H1 (cell line): ENCODE measurements at regions not wholly inside any gene's neighbourhood (a gene's known extent, or its start where the extent isn't known, plus 50 kb on each side); places are given as distances from the start of the nearest gene placed in this dataset.

Experiments used
- CTCF ChIA-PET: fragments of 300-600 bp; sonication (Branson Sonifier 250); formaldehyde crosslinking; loops from one replicate; lab custom pipeline; 2021; ENCODE audit not compliant: partially characterized antibody; lab: Charles Lee
- POLR2A ChIA-PET: fragments of 300-600 bp; sonication (Branson Sonifier 250); formaldehyde crosslinking; loops from one replicate; lab custom pipeline; 2021; ENCODE audit warnings: inconsistent platforms; ENCODE audit not compliant: partially characterized antibody; lab: Charles Lee
- DNase-seq, 2 experiments: peaks; one replicate each; pipeline versions ENCODE4 v3.0.0 to v3.0.0-alpha.2; 2010 to 2022; ENCODE audit warnings: low spot score in 2 of 2, low read depth in 1 of 2, mixed read lengths in 1 of 2
- FAIRE-seq: peaks from 2 replicates; lab custom pipeline; 2011; peaks lifted over from hg19 to GRCh38; lab: Jason Lieb, UNC
- H2AFZ ChIP-seq: 2 replicates; pipeline ENCODE4 v1.8.1; 2012; ENCODE audit warnings: low read length, inconsistent platforms
- H2AK5ac ChIP-seq: 2 replicates; pipeline ENCODE4 v1.6.1; 2013; ENCODE audit warnings: low read depth, low read length
- H2BK120ac ChIP-seq: replicated peaks from 2 replicates; pipeline ENCODE3; 2013; ENCODE audit warnings: low read depth, low read length, inconsistent platforms
- H2BK12ac ChIP-seq: 2 replicates; pipeline ENCODE4 v1.6.1; 2013; ENCODE audit warnings: low read depth, low read length
- H2BK15ac ChIP-seq: 2 replicates; pipeline ENCODE4 v1.6.1; 2013; ENCODE audit warnings: low read length
- H2BK20ac ChIP-seq: 2 replicates; pipeline ENCODE4 v1.6.1; 2013; ENCODE audit warnings: low read length
- H2BK5ac ChIP-seq: 2 replicates; pipeline ENCODE4 v1.6.1; 2013; ENCODE audit warnings: low read depth, low read length
- H3K14ac ChIP-seq: 2 replicates; pipeline ENCODE4 v1.6.1; 2013; ENCODE audit warnings: inconsistent platforms; ENCODE audit not compliant: insufficient read length
- H3K18ac ChIP-seq: 2 replicates; pipeline ENCODE4 v1.6.1; 2013; ENCODE audit warnings: low read length; ENCODE audit errors: extremely low read depth
- H3K23ac ChIP-seq: 2 replicates; pipeline ENCODE4 v1.6.1; 2013; ENCODE audit warnings: inconsistent platforms; ENCODE audit not compliant: insufficient read length
- H3K23me2 ChIP-seq: 2 replicates; pipeline ENCODE4 v1.6.1; 2013; ENCODE audit warnings: low read depth, low read length
- H3K27ac ChIP-seq: 2 replicates; pipeline ENCODE4 v1.6.1; 2011; ENCODE audit warnings: low read depth, low read length, inconsistent platforms
- H3K27me3 ChIP-seq, 4 experiments: replicated peaks in 1 of 4; 1 replicate in 1 of 4; 2 replicates in 3 of 4; pipeline versions ENCODE4 v1.6.1 to v1.8.1; 2011 to 2013; ENCODE audit warnings: low read length in 3 of 4, mild to moderate bottlenecking in 3 of 4, inconsistent platforms in 2 of 4, mixed read lengths in 2 of 4, moderate library complexity in 1 of 4; ENCODE audit not compliant: control insufficient read depth in 3 of 4, insufficient read depth in 3 of 4; ENCODE audit errors: extremely low read depth in 1 of 4
- H3K36me3 ChIP-seq, 4 experiments: 2 replicates each; pipeline versions ENCODE4 v1.6.1 to v1.8.1; 2011 to 2013; ENCODE audit warnings: mild to moderate bottlenecking in 4 of 4, low read length in 3 of 4, moderate library complexity in 2 of 4, control low read depth in 1 of 4, inconsistent platforms in 1 of 4; ENCODE audit not compliant: insufficient read depth in 4 of 4, control insufficient read depth in 2 of 4
- H3K4ac ChIP-seq: replicated peaks from 2 replicates; pipeline ENCODE3; 2013; ENCODE audit warnings: low read length, low read depth, mixed read lengths, inconsistent platforms; ENCODE audit not compliant: insufficient read length
- H3K4me1 ChIP-seq, 4 experiments: replicated peaks in 1 of 4; 1 replicate in 1 of 4; 2 replicates in 3 of 4; pipeline versions ENCODE4 v1.6.1 to v1.8.1; 2011 to 2013; ENCODE audit warnings: low read length in 3 of 4, inconsistent platforms in 2 of 4, mixed read lengths in 1 of 4; ENCODE audit not compliant: insufficient read depth in 4 of 4, control insufficient read depth in 3 of 4
- H3K4me2 ChIP-seq, 2 experiments: 2 replicates each; pipeline versions ENCODE4 v1.6.1 to v1.8.1; 2011 to 2013; ENCODE audit warnings: low read depth in 2 of 2, low read length in 2 of 2, control low read depth in 1 of 2, inconsistent platforms in 1 of 2, mild to moderate bottlenecking in 1 of 2; ENCODE audit not compliant: insufficient read depth in 1 of 2
- H3K4me3 ChIP-seq, 4 experiments: fragments of 200-600, 300-600 bp in 1 of 4; sonication (generic), shearing (Covaris generic), sonication (Bioruptor Twin) in 1 of 4; 2 replicates each; pipeline versions ENCODE4 v1.5.1 to v1.8.1; 2011 to 2016; ENCODE audit warnings: low read length in 4 of 4, low read depth in 3 of 4, control low read depth in 2 of 4, inconsistent platforms in 2 of 4, mild to moderate bottlenecking in 2 of 4, mixed read lengths in 1 of 4, moderate library complexity in 1 of 4; ENCODE audit not compliant: insufficient read depth in 2 of 4; ENCODE audit errors: extremely low read depth in 1 of 4
- H3K56ac ChIP-seq: replicated peaks from 2 replicates; pipeline ENCODE3; 2013; ENCODE audit warnings: low read depth, mild to moderate bottlenecking, mixed read lengths, low read length, inconsistent platforms; ENCODE audit not compliant: insufficient read length
- H3K79me1 ChIP-seq: 2 replicates; pipeline ENCODE4 v1.6.1; 2013; ENCODE audit warnings: low read depth, low read length, control low read depth
- H3K79me2 ChIP-seq, 2 experiments: 2 replicates each; pipeline versions ENCODE4 v1.6.1 to v1.8.1; 2012 to 2013; ENCODE audit warnings: low read length in 2 of 2, mild to moderate bottlenecking in 2 of 2, inconsistent platforms in 1 of 2; ENCODE audit not compliant: insufficient read depth in 2 of 2, control insufficient read depth in 1 of 2
- H3K9ac ChIP-seq, 4 experiments: replicated peaks in 1 of 4; 1 replicate in 1 of 4; 2 replicates in 3 of 4; pipeline versions ENCODE4 v1.6.1 to v1.8.1; 2011 to 2013; ENCODE audit warnings: low read depth in 3 of 4, low read length in 3 of 4, control low read depth in 2 of 4, mild to moderate bottlenecking in 2 of 4, moderate library complexity in 2 of 4, inconsistent platforms in 1 of 4; ENCODE audit errors: extremely low read depth in 1 of 4
- H3K9me3 ChIP-seq, 2 experiments: 2 replicates each; pipeline versions ENCODE4 v1.6.1 to v1.8.1; 2012 to 2013; ENCODE audit warnings: mild to moderate bottlenecking in 2 of 2, moderate library complexity in 2 of 2, control low read depth in 1 of 2, inconsistent platforms in 1 of 2, low read depth in 1 of 2, low read length in 1 of 2, mixed read lengths in 1 of 2; ENCODE audit not compliant: insufficient read depth in 2 of 2
- H4K20me1 ChIP-seq, 2 experiments: replicated peaks in 1 of 2; 2 replicates each; pipeline versions ENCODE3 to v1.8.1; 2011 to 2013; ENCODE audit warnings: inconsistent platforms in 2 of 2, low read length in 2 of 2, mild to moderate bottlenecking in 1 of 2; ENCODE audit not compliant: insufficient read depth in 2 of 2, control insufficient read depth in 1 of 2
- H4K5ac ChIP-seq: 2 replicates; pipeline ENCODE4 v1.6.1; 2013; ENCODE audit warnings: low read length, low read depth, mixed read lengths, inconsistent platforms; ENCODE audit not compliant: insufficient read length
- H4K8ac ChIP-seq: 2 replicates; pipeline ENCODE4 v1.8.0; 2013; ENCODE audit warnings: mild to moderate bottlenecking, moderate library complexity, low read length, inconsistent platforms; ENCODE audit not compliant: insufficient read depth; ENCODE audit errors: extremely low read depth
- H4K91ac ChIP-seq: replicated peaks from 2 replicates; pipeline ENCODE3; 2013; ENCODE audit warnings: low read length, mixed read lengths, inconsistent platforms; ENCODE audit not compliant: insufficient read length
- ASH2L ChIP-seq: fragments of 200-600, 300-600 bp; sonication (generic); IDR thresholded peaks from one replicate; pipeline ENCODE4 v1.7.1; 2017; ENCODE audit warnings: low read length
- KDM1A ChIP-seq: fragments of 200-600, 300-600 bp; sonication (generic); IDR thresholded peaks from 2 replicates; pipeline ENCODE4 v1.7.1; 2016; ENCODE audit warnings: mild to moderate bottlenecking, low read length, borderline replicate concordance
- KDM5A ChIP-seq: fragments of 200-600 bp; IDR thresholded peaks from 2 replicates; pipeline ENCODE4 v1.7.1; 2012; ENCODE audit warnings: mild to moderate bottlenecking, low read length, inconsistent platforms, mixed read lengths
- NANOG ChIP-seq: IDR thresholded peaks from 2 replicates; pipeline ENCODE4 v1.6.1; 2011; ENCODE audit warnings: low read length, low read depth, mild to moderate bottlenecking, inconsistent platforms; ENCODE audit not compliant: insufficient read depth, poor library complexity, severe bottlenecking
- NRF1 ChIP-seq: IDR thresholded peaks from 2 replicates; pipeline ENCODE4 v1.6.1; 2011; ENCODE audit warnings: mild to moderate bottlenecking, low read depth, low read length, improper control_type of control experiment
- POLR2AphosphoS5 ChIP-seq: IDR thresholded peaks from 2 replicates; pipeline ENCODE4 v1.6.1; 2011; ENCODE audit warnings: low read depth, low read length
- RXRA ChIP-seq: IDR thresholded peaks from 2 replicates; pipeline ENCODE4 v1.6.1; 2011; ENCODE audit warnings: low read depth, mild to moderate bottlenecking, low read length, moderate library complexity; ENCODE audit not compliant: insufficient read depth
- TAF7 ChIP-seq: optimal IDR thresholded peaks from 2 replicates; pipeline ENCODE3; 2011; ENCODE audit warnings: low read depth, mild to moderate bottlenecking, inconsistent platforms, low read length, moderate library complexity, borderline replicate concordance
- TCF12 ChIP-seq: IDR thresholded peaks from 2 replicates; pipeline ENCODE4 v1.6.1; 2011; ENCODE audit warnings: low read depth, mild to moderate bottlenecking, low read length
- TEAD4 ChIP-seq: IDR thresholded peaks from 2 replicates; pipeline ENCODE4 v1.6.1; 2012; ENCODE audit warnings: low read depth, low read length, inconsistent platforms, mixed read lengths
- YY1 ChIP-seq: IDR thresholded peaks from 2 replicates; pipeline ENCODE4 v1.6.1; 2011; ENCODE audit warnings: low read depth, mild to moderate bottlenecking, low read length
- WGBS, 2 experiments: shearing (Covaris generic) in 1 of 2; methylation state at CpG; one replicate each; pipeline versions ENCODE4 v1.1.6 to v1.1.7; 2013 to 2015; ENCODE audit warnings: low lambda C conversion rate in 2 of 2, mixed read lengths in 2 of 2, inconsistent platforms in 1 of 2, low coverage in 1 of 2, missing lambda C conversion rate in 1 of 2; ENCODE audit not compliant: insufficient replicate concordance in 2 of 2, insufficient coverage in 1 of 2, insufficient read length in 1 of 2; ENCODE audit errors: extremely low coverage in 1 of 2, missing lambda C conversion rate in 1 of 2; 5-methylcytosine and 5-hydroxymethylcytosine counted together
- TF ChIP-seq, protein P1 (sequence below): IDR thresholded peaks from 2 replicates; pipeline ENCODE4 v1.6.1; 2012; ENCODE audit warnings: inconsistent platforms
- TF ChIP-seq, protein P2 (sequence below): IDR thresholded peaks from 2 replicates; pipeline ENCODE4 v1.6.1; 2011; ENCODE audit warnings: low read length, improper control_type of control experiment

DNA sequence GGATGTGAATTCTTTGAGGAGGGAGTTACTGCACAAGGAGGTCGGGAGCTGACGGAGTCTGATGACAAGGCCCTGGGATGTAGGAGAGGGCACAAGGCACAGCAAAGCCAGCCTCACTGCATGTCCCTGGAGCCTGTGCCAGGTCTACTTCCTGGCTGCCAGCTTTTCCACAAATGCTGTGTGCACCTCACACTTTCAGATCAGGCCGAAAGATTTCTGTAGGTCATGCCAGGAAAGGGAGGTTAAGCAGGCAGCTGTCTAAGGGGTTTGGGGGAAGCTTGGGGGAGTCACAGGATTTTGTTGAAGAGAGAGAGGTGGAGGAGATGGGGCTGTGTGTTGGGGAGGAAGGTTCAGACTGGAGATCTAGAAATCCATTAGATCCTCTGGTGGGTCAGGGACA lies 792.5 kb downstream of the KCNJ18 start:
- H4K20me1 ChIP-seq, result no peaks in the 10 kb centered on the region
- H3K4me2 ChIP-seq, result no peak overlapping the region
- no peak overlapping the region for H2BK5ac ChIP-seq
- TF ChIP-seq TCF12 (no peak), KDM5A (no peak), YY1 (no peak), ASH2L (no peak), RXRA (no peak), POLR2AphosphoS5 (no peak), KDM1A (no peak), NRF1 (no peak), TEAD4 (no peak), TAF7 (no peak), NANOG (no peak)
- TF ChIP-seq, protein P1, sequence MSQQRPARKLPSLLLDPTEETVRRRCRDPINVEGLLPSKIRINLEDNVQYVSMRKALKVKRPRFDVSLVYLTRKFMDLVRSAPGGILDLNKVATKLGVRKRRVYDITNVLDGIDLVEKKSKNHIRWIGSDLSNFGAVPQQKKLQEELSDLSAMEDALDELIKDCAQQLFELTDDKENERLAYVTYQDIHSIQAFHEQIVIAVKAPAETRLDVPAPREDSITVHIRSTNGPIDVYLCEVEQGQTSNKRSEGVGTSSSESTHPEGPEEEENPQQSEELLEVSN, result no peak
- TF ChIP-seq, protein P2, sequence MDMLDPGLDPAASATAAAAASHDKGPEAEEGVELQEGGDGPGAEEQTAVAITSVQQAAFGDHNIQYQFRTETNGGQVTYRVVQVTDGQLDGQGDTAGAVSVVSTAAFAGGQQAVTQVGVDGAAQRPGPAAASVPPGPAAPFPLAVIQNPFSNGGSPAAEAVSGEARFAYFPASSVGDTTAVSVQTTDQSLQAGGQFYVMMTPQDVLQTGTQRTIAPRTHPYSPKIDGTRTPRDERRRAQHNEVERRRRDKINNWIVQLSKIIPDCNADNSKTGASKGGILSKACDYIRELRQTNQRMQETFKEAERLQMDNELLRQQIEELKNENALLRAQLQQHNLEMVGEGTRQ, result no peak
- no peak overlapping the region for H3K4me3 ChIP-seq
- H2BK20ac ChIP-seq, result no peak overlapping the region
- H2AFZ ChIP-seq, result no peak overlapping the region
- 96% methylated on average over 3 of the region's 3 CpGs; no CpG with 5 or more reads in 1 of the 2 experiments for WGBS, 2 experiments
- no peak for DNase-seq
- H3K18ac ChIP-seq, result no peak overlapping the region
- H2AK5ac ChIP-seq, result no peak overlapping the region
- H4K5ac ChIP-seq, result no peak overlapping the region
- no peaks in the 10 kb centered on the region for H3K27me3 ChIP-seq
- H2BK120ac ChIP-seq, result no peak overlapping the region
- no peak overlapping the region for H2BK15ac ChIP-seq
- H3K79me2 ChIP-seq, result no peaks in the 10 kb centered on the region
- H3K4me1 ChIP-seq, result no peaks in the 10 kb centered on the region
- no peak overlapping the region for H4K8ac ChIP-seq
- ChIA-PET CTCF (no interaction called here), POLR2A (no interaction called here)
- no peak overlapping the region for H3K27ac ChIP-seq
- H3K23me2 ChIP-seq, result no peaks in the 10 kb centered on the region
- H3K79me1 ChIP-seq, result no peaks in the 10 kb centered on the region
- no peak for FAIRE-seq
- no peak overlapping the region for H3K14ac ChIP-seq
- H3K23ac ChIP-seq, result no peak overlapping the region
- no peak overlapping the region for H3K4ac ChIP-seq
- no peak overlapping the region for H3K56ac ChIP-seq
- peaks cover 38 to 73% of the 10 kb centered on the region in 2 experiments for H3K9me3 ChIP-seq
- no peak overlapping the region for H4K91ac ChIP-seq
- no peaks in the 10 kb centered on the region for H3K36me3 ChIP-seq
- H3K9ac ChIP-seq, result no peak overlapping the region
- H2BK12ac ChIP-seq, result no peak overlapping the region
